ENCODE measurements at regions not wholly inside any gene's neighbourhood (a gene's known extent, or its start where the extent isn't known, plus 50 kb on each side); places are given as distances from the start of the nearest gene placed in this dataset.

DNA sequence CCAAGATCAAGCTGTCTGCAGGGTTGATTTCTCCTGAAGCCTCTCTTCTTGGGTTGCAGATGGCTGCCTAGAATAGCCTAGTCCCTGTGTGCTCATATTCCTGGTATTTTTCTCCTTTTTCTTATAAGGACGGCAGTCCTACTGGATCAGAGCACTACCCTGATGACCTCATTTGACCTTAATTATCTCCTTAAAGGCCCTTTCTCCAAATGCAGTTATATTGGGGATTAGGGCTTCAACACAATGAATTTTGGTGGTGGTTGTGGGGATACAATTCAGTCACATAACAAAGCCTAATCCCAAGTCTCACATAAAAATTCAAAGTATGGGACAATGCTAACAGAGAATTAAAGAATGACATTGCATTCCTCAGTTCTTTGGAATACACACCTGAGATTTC is 238.8 kb upstream of the SALL1 start:
- no peaks in the 10 kb centered on the region for H3K36me3 ChIP-seq (ENCODE audit: insufficient read depth, low read length)
- H3K9me3 ChIP-seq (ENCODE audit: low read depth, low read length): no peaks in the 10 kb centered on the region
- H3K9ac ChIP-seq (ENCODE audit: insufficient read length): no peak overlapping the region
- H3K27ac ChIP-seq: no peak overlapping the region
- no peak overlapping the region for H3K4me3 ChIP-seq
- no peak for DNase-seq (ENCODE audit: low read depth, low spot score)
- no peak for TF ChIP-seq FOXP2 (optimal IDR thresholded peaks at IDR 0.05; ENCODE audit: control extremely low read depth, extremely low read length, insufficient read depth)
- no peak for TF ChIP-seq EZH2 (IDR thresholded peaks at IDR 0.05)
- TF ChIP-seq POLR2AphosphoS5 (IDR thresholded peaks at IDR 0.05; ENCODE audit: borderline replicate concordance, low read depth, low read length): no peak

DNA sequence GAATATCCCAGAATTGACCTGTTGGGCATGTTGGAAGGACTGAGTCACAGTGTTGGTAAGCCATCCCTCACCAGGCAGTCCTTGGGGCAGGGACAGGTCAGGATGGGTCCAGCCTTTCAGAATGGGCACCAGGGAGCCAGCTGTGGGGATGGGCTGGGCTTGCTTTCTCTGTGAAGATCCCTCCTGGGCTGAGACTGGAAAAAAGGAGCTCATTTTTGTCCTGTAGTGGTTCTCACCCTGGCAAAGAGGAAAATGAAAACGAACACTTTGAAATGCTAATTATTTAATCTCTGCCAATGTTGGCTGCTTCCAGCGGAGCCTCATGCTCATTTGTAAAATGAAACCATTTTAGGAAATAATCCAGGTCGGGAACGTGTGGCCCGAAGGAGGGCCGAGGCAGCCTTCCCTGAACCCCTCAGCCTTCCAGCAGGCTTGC is 237.5 kb upstream of the SALL1 start:
- no peak for DNase-seq (ENCODE audit: low read depth, low spot score)
- Histone ChIP-seq H3K4me3 (no peak overlapping the region), H3K9me3 (ENCODE audit: low read depth, low read length) (no peaks in the 10 kb centered on the region), H3K9ac (ENCODE audit: insufficient read length) (no peak overlapping the region), H3K36me3 (ENCODE audit: insufficient read depth, low read length) (no peaks in the 10 kb centered on the region), H3K27ac (no peak overlapping the region)
- TF ChIP-seq EZH2 (IDR thresholded peaks at IDR 0.05): no peak
- TF ChIP-seq POLR2AphosphoS5 (IDR thresholded peaks at IDR 0.05; ENCODE audit: borderline replicate concordance, low read depth, low read length): no peak
- TF ChIP-seq FOXP2 (optimal IDR thresholded peaks at IDR 0.05; ENCODE audit: control extremely low read depth, extremely low read length, insufficient read depth): no peak

DNA sequence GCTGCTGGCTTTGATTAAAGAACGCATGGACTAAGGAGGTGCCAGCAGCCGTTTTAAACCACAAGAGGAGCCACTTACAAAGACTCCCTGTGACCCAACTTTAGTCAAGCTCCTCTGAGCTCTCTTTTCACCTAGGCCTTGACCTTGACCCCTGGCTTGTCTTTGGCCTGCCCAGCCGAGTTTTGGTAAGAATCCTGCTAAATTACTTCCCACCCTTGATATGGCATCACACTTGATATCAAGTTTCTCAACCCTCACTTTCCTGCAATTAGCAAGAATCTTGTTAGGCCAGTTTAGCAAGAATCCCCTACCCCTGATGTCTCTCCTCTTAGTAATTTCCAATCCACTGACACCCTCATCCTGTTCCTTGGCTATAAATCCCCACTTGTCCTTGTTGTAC is 232.8 kb upstream of the SALL1 start:
- no peak overlapping the region for H3K4me3 ChIP-seq
- H3K9me3 ChIP-seq (ENCODE audit: low read depth, low read length): no peaks in the 10 kb centered on the region
- no peak overlapping the region for H3K27ac ChIP-seq
- H3K9ac ChIP-seq (ENCODE audit: insufficient read length): no peak overlapping the region
- H3K36me3 ChIP-seq (ENCODE audit: insufficient read depth, low read length): no peaks in the 10 kb centered on the region
- TF ChIP-seq EZH2 (IDR thresholded peaks at IDR 0.05) (no peak), FOXP2 (optimal IDR thresholded peaks at IDR 0.05; ENCODE audit: control extremely low read depth, extremely low read length, insufficient read depth) (no peak), POLR2AphosphoS5 (IDR thresholded peaks at IDR 0.05; ENCODE audit: borderline replicate concordance, low read depth, low read length) (no peak)
- DNase-seq (ENCODE audit: low read depth, low spot score): no peak

DNA sequence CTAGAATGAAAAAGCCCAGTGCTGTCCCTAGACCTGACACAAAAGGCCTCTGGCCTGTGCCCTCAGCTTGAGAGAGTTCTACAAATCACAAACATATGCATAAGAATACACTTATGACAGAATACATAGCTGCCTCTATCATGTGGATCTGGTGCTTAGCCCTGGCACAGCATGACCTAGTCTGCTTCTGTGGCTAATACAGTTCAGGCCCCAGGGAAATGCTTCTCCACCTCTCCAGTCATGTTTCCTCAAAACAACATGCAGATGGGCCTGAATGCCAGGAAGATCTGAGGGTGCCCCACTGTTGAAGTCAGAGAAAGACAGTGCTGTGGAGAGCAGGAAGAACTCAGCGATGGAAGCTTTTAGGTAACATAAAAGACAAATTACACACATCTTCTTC is 231.9 kb upstream of the SALL1 start:
- no peak for DNase-seq (ENCODE audit: low read depth, low spot score)
- Histone ChIP-seq H3K4me3 (no peak overlapping the region), H3K27ac (no peak overlapping the region), H3K9ac (ENCODE audit: insufficient read length) (no peak overlapping the region), H3K9me3 (ENCODE audit: low read depth, low read length) (no peaks in the 10 kb centered on the region), H3K36me3 (ENCODE audit: insufficient read depth, low read length) (no peaks in the 10 kb centered on the region)
- TF ChIP-seq POLR2AphosphoS5 (IDR thresholded peaks at IDR 0.05; ENCODE audit: borderline replicate concordance, low read depth, low read length) (no peak), FOXP2 (optimal IDR thresholded peaks at IDR 0.05; ENCODE audit: control extremely low read depth, extremely low read length, insufficient read depth) (no peak), EZH2 (IDR thresholded peaks at IDR 0.05) (no peak)

DNA sequence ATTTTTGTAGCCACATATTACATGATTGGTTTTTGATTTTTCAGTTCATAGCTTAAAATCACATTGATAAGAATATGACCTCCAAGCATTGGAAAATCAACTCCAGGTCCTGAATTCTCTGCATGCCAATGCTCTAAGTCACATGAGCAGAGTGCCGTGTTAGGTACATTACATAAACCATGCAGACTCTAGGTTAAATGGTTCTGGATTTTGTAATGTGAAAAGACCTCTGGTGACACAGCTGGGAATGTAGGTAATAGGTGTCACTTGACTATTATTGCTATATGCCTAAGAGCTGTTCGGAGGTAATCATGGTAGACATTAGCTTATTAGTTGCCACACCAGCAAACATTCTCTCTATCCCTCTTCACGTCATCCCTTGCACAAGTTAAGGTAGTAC is 231.1 kb upstream of the SALL1 start:
- TF ChIP-seq EZH2 (IDR thresholded peaks at IDR 0.05) (no peak), POLR2AphosphoS5 (IDR thresholded peaks at IDR 0.05; ENCODE audit: borderline replicate concordance, low read depth, low read length) (no peak), FOXP2 (optimal IDR thresholded peaks at IDR 0.05; ENCODE audit: control extremely low read depth, extremely low read length, insufficient read depth) (no peak)
- no peaks in the 10 kb centered on the region for H3K36me3 ChIP-seq (ENCODE audit: insufficient read depth, low read length)
- no peak overlapping the region for H3K9ac ChIP-seq (ENCODE audit: insufficient read length)
- no peak for DNase-seq (ENCODE audit: low read depth, low spot score)
- no peaks in the 10 kb centered on the region for H3K9me3 ChIP-seq (ENCODE audit: low read depth, low read length)
- H3K4me3 ChIP-seq: no peak overlapping the region
- H3K27ac ChIP-seq: no peak overlapping the region

DNA sequence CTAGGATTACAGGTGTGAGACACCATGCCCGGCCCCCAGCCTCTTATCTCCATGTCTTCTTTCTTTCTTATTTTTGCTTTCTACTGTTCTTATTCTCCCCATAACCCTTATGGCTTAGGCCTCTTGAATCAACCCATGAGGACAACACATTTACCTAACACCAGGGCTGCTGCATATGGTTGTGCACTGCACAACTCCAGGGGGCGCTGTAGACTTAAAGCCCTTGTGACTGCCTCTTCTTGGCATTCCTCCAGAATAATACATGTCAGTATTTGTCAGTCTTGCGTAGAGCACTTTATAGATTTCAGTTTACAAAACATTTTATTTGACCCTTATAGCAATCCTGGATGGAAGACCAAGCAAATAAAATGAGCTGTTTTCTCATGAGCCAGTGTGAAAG is 225.0 kb upstream of the SALL1 start:
- Histone ChIP-seq H3K9me3 (ENCODE audit: low read depth, low read length) (no peaks in the 10 kb centered on the region), H3K27ac (no peak overlapping the region), H3K9ac (ENCODE audit: insufficient read length) (no peak overlapping the region), H3K4me3 (no peak overlapping the region), H3K36me3 (ENCODE audit: insufficient read depth, low read length) (no peaks in the 10 kb centered on the region)
- no peak for TF ChIP-seq EZH2 (IDR thresholded peaks at IDR 0.05)
- TF ChIP-seq POLR2AphosphoS5 (IDR thresholded peaks at IDR 0.05; ENCODE audit: borderline replicate concordance, low read depth, low read length): no peak
- no peak for TF ChIP-seq FOXP2 (optimal IDR thresholded peaks at IDR 0.05; ENCODE audit: control extremely low read depth, extremely low read length, insufficient read depth)
- DNase-seq (ENCODE audit: low read depth, low spot score): no peak

DNA sequence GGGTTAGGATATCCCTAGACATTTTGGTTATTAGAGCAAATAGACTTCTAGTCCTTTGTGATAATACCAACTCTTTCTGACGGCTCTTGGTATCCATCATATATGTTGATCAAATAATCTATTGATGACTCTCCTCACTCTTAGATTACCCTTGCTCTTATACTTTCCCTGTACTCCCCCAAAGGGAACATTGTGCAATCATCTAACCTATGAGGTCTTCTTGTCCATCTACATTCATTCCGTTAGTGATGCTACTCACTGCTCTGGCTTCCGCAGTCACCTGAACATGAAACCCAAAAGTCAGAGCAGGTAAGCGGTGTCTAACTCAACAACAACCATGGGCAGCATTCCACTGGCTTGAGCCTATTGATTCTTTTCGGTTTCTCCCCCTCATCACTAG is 223.7 kb upstream of the SALL1 start:
- H3K9ac ChIP-seq (ENCODE audit: insufficient read length): no peak overlapping the region
- H3K4me3 ChIP-seq: no peak overlapping the region
- H3K27ac ChIP-seq: no peak overlapping the region
- H3K36me3 ChIP-seq (ENCODE audit: insufficient read depth, low read length): no peaks in the 10 kb centered on the region
- no peaks in the 10 kb centered on the region for H3K9me3 ChIP-seq (ENCODE audit: low read depth, low read length)
- no peak for DNase-seq (ENCODE audit: low read depth, low spot score)
- no peak for TF ChIP-seq FOXP2 (optimal IDR thresholded peaks at IDR 0.05; ENCODE audit: control extremely low read depth, extremely low read length, insufficient read depth)
- no peak for TF ChIP-seq EZH2 (IDR thresholded peaks at IDR 0.05)
- TF ChIP-seq POLR2AphosphoS5 (IDR thresholded peaks at IDR 0.05; ENCODE audit: borderline replicate concordance, low read depth, low read length): no peak

DNA sequence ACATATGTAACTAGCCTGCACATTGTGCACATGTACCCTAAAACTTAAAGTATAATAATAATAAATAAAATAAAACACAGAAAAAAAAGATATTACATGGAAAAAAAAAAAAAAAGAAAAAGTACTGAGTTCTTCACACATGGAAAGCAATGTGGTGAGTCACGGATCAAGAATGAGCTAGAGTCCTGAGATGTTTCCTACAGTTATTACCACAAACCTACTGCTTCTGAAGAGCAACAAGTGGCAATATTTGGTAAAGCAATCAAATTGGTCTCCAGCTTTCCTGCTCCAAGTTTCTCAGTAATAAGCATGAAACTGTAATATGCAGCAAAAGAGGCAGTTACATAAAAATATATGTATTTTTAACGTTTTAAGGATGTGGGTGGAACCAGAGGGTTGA is 223.3 kb upstream of the SALL1 start:
- no peak for DNase-seq (ENCODE audit: low read depth, low spot score)
- Histone ChIP-seq H3K36me3 (ENCODE audit: insufficient read depth, low read length) (no peaks in the 10 kb centered on the region), H3K9ac (ENCODE audit: insufficient read length) (no peak overlapping the region), H3K4me3 (no peak overlapping the region), H3K27ac (no peak overlapping the region), H3K9me3 (ENCODE audit: low read depth, low read length) (no peaks in the 10 kb centered on the region)
- TF ChIP-seq EZH2 (IDR thresholded peaks at IDR 0.05) (no peak), POLR2AphosphoS5 (IDR thresholded peaks at IDR 0.05; ENCODE audit: borderline replicate concordance, low read depth, low read length) (no peak), FOXP2 (optimal IDR thresholded peaks at IDR 0.05; ENCODE audit: control extremely low read depth, extremely low read length, insufficient read depth) (no peak)

DNA sequence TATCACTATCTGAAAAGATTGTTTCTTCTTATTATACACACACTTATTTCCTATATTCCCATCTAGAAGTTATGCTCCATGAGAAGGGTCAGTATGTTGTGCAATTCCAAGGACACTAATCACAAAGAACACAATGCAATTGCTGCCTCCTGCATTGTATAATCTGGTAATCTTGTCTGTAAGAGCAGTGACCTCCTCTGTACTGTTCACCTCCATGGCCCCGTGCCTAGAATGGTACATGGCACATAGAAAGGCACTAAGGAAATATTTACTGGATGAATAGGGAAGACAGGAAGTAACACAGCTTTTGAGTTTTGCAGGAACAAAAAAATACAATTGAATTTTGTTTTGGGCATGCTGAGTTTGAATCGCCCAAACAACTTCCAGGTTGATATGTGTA is 214.6 kb upstream of the SALL1 start:
- no peak overlapping the region for H3K27ac ChIP-seq
- H3K36me3 ChIP-seq (ENCODE audit: insufficient read depth, low read length): no peaks in the 10 kb centered on the region
- no peak for TF ChIP-seq POLR2AphosphoS5 (IDR thresholded peaks at IDR 0.05; ENCODE audit: borderline replicate concordance, low read depth, low read length)
- TF ChIP-seq FOXP2 (optimal IDR thresholded peaks at IDR 0.05; ENCODE audit: control extremely low read depth, extremely low read length, insufficient read depth): no peak
- TF ChIP-seq EZH2 (IDR thresholded peaks at IDR 0.05): no peak
- no peaks in the 10 kb centered on the region for H3K9me3 ChIP-seq (ENCODE audit: low read depth, low read length)
- H3K4me3 ChIP-seq: no peak overlapping the region
- no peak overlapping the region for H3K9ac ChIP-seq (ENCODE audit: insufficient read length)
- DNase-seq (ENCODE audit: low read depth, low spot score): no peak

Data from SK-N-MC (cell line).